TTC549 (cell line): ENCODE measurements at regions not wholly inside any gene's neighbourhood (a gene's known extent, or its start where the extent isn't known, plus 50 kb on each side); places are given as distances from the start of the nearest gene placed in this dataset.

Source experiments
- FAIRE-seq: peaks from 2 replicates; lab custom pipeline; 2012; peaks lifted over from hg19 to GRCh38; lab: Jason Lieb, UNC

- no peak for FAIRE-seq
These were observed 99.6 kb downstream of the LURAP1L start for GRCh38 chr9:12874395-12874794.

GRCh38 chr9:12875191-12875590 is 100.4 kb downstream of the LURAP1L start:
- no peak for FAIRE-seq

GRCh38 chr9:12876872-12877271 is 102.1 kb downstream of the LURAP1L start:
- peak; percentile 79 for FAIRE-seq

- peak; percentile 98 for FAIRE-seq
These were observed 103.6 kb downstream of the LURAP1L start for GRCh38 chr9:12878351-12878978.

GRCh38 chr9:12879961-12880360 is 105.1 kb downstream of the LURAP1L start:
- FAIRE-seq, result no peak

GRCh38 chr9:12880406-12881015 is 105.7 kb downstream of the LURAP1L start:
- FAIRE-seq, result peak; percentile 99

GRCh38 chr9:12882430-12882829 is 107.6 kb downstream of the LURAP1L start:
- FAIRE-seq, result no peak

GRCh38 chr9:12884736-12885395 is 110.0 kb downstream of the LURAP1L start:
- FAIRE-seq, result no peak

GRCh38 chr9:12889402-12890106 is 114.7 kb downstream of the LURAP1L start:
- FAIRE-seq, result no peak

- no peak for FAIRE-seq
These were observed 116.8 kb downstream of the LURAP1L start for GRCh38 chr9:12891588-12891987.

- no peak for FAIRE-seq
These were observed 128.5 kb downstream of the LURAP1L start for GRCh38 chr9:12903316-12903715.

- no peak for FAIRE-seq
These were observed 129.6 kb downstream of the LURAP1L start for GRCh38 chr9:12904261-12905000.

GRCh38 chr9:12906646-12907045 is 131.8 kb downstream of the LURAP1L start:
- no peak for FAIRE-seq

- no peak for FAIRE-seq
These were observed 134.1 kb downstream of the LURAP1L start for GRCh38 chr9:12908895-12909294.

- FAIRE-seq, result no peak
These were observed 140.6 kb downstream of the LURAP1L start for GRCh38 chr9:12915366-12915954.

- peak; percentile 96 for FAIRE-seq
These were observed 141.2 kb downstream of the LURAP1L start for GRCh38 chr9:12916042-12916441.

- no peak for FAIRE-seq
These were observed 145.6 kb downstream of the LURAP1L start for GRCh38 chr9:12920437-12920836.

- FAIRE-seq, result no peak
These were observed 146.8 kb downstream of the LURAP1L start for GRCh38 chr9:12921621-12922020.

GRCh38 chr9:12922224-12922866 is 147.5 kb downstream of the LURAP1L start:
- peak; percentile 48 for FAIRE-seq

- FAIRE-seq, result peak; percentile 7
These were observed 148.7 kb downstream of the LURAP1L start for GRCh38 chr9:12923468-12924009.

GRCh38 chr9:12930906-12931305 is 156.1 kb downstream of the LURAP1L start:
- peak; percentile 83 for FAIRE-seq
